ENCODE measurements at regions not wholly inside any gene's neighbourhood (a gene's known extent, or its start where the extent isn't known, plus 50 kb on each side); places are given as distances from the start of the nearest gene placed in this dataset.

DNA sequence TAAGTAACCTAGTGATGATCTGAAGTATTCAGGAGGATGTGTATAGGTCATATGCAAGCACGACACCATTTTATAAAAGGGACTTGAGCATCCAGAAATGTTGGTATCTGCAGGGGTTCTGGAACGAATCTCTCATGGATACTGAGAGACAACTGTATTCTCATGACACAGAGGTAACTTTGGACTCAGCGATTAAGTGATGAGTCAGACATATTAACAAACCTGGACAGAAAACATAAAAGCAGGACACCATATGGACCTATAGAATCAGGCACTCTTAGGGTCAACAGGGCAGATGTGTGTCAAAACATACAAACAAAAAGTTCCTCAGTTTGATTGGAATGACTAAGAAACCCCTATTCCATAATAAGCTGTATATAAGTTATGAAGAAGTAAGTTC lies 248.1 kb downstream of the ANKRD7 start:
- TF ChIP-seq TOX (CRISPR knock-in tag; IDR thresholded peaks at IDR 0.05; ENCODE audit: borderline replicate concordance) (no peak), ISL1 (CRISPR knock-in tag; IDR thresholded peaks at IDR 0.05) (no peak)
- ATAC-seq = no peak

- TF ChIP-seq TCF4 (CRISPR knock-in tag; IDR thresholded peaks at IDR 0.05; ENCODE audit: borderline replicate concordance) = no peak
- TF ChIP-seq ZFP3 (CRISPR knock-in tag; IDR thresholded peaks at IDR 0.05) = no peak
- TF ChIP-seq, protein P1, sequence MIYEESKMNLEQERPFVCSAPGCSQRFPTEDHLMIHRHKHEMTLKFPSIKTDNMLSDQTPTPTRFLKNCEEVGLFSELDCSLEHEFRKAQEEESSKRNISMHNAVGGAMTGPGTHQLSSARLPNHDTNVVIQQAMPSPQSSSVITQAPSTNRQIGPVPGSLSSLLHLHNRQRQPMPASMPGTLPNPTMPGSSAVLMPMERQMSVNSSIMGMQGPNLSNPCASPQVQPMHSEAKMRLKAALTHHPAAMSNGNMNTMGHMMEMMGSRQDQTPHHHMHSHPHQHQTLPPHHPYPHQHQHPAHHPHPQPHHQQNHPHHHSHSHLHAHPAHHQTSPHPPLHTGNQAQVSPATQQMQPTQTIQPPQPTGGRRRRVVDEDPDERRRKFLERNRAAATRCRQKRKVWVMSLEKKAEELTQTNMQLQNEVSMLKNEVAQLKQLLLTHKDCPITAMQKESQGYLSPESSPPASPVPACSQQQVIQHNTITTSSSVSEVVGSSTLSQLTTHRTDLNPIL (CRISPR knock-in tag; IDR thresholded peaks at IDR 0.05; ENCODE audit: low read depth) = no peak
- no peak for TF ChIP-seq TOX (CRISPR knock-in tag; IDR thresholded peaks at IDR 0.05; ENCODE audit: borderline replicate concordance)
- no peak for TF ChIP-seq ZNF70 (CRISPR knock-in tag; IDR thresholded peaks at IDR 0.05)
- no peak for TF ChIP-seq ZFP30 (CRISPR knock-in tag; IDR thresholded peaks at IDR 0.05)
- TF ChIP-seq, protein P2, sequence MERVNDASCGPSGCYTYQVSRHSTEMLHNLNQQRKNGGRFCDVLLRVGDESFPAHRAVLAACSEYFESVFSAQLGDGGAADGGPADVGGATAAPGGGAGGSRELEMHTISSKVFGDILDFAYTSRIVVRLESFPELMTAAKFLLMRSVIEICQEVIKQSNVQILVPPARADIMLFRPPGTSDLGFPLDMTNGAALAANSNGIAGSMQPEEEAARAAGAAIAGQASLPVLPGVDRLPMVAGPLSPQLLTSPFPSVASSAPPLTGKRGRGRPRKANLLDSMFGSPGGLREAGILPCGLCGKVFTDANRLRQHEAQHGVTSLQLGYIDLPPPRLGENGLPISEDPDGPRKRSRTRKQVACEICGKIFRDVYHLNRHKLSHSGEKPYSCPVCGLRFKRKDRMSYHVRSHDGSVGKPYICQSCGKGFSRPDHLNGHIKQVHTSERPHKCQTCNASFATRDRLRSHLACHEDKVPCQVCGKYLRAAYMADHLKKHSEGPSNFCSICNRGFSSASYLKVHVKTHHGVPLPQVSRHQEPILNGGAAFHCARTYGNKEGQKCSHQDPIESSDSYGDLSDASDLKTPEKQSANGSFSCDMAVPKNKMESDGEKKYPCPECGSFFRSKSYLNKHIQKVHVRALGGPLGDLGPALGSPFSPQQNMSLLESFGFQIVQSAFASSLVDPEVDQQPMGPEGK (CRISPR knock-in tag; IDR thresholded peaks at IDR 0.05; ENCODE audit: borderline replicate concordance) = no peak
- no peak for TF ChIP-seq ISL1 (CRISPR knock-in tag; IDR thresholded peaks at IDR 0.05)
- TF ChIP-seq, protein P3, sequence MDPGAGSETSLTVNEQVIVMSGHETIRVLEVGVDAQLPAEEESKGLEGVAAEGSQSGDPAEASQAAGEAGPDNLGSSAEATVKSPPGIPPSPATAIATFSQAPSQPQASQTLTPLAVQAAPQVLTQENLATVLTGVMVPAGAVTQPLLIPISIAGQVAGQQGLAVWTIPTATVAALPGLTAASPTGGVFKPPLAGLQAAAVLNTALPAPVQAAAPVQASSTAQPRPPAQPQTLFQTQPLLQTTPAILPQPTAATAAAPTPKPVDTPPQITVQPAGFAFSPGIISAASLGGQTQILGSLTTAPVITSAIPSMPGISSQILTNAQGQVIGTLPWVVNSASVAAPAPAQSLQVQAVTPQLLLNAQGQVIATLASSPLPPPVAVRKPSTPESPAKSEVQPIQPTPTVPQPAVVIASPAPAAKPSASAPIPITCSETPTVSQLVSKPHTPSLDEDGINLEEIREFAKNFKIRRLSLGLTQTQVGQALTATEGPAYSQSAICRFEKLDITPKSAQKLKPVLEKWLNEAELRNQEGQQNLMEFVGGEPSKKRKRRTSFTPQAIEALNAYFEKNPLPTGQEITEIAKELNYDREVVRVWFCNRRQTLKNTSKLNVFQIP (CRISPR knock-in tag; IDR thresholded peaks at IDR 0.05; ENCODE audit: borderline replicate concordance, low read depth) = no peak
- TF ChIP-seq ZC3H10 (CRISPR knock-in tag; IDR thresholded peaks at IDR 0.05) = no peak
- no peak for TF ChIP-seq CSDC2 (CRISPR knock-in tag; IDR thresholded peaks at IDR 0.05)
- no peak for TF ChIP-seq PPARA (CRISPR knock-in tag; IDR thresholded peaks at IDR 0.05; ENCODE audit: borderline replicate concordance)
- TF ChIP-seq OSR1 (CRISPR knock-in tag; IDR thresholded peaks at IDR 0.05) = no peak
- TF ChIP-seq RARB (CRISPR knock-in tag; IDR thresholded peaks at IDR 0.05) = no peak
- no peak for TF ChIP-seq CSRNP3 (CRISPR knock-in tag; IDR thresholded peaks at IDR 0.05)
- no peak for TF ChIP-seq ESRRG (CRISPR knock-in tag; IDR thresholded peaks at IDR 0.05)
- TF ChIP-seq, protein P4, sequence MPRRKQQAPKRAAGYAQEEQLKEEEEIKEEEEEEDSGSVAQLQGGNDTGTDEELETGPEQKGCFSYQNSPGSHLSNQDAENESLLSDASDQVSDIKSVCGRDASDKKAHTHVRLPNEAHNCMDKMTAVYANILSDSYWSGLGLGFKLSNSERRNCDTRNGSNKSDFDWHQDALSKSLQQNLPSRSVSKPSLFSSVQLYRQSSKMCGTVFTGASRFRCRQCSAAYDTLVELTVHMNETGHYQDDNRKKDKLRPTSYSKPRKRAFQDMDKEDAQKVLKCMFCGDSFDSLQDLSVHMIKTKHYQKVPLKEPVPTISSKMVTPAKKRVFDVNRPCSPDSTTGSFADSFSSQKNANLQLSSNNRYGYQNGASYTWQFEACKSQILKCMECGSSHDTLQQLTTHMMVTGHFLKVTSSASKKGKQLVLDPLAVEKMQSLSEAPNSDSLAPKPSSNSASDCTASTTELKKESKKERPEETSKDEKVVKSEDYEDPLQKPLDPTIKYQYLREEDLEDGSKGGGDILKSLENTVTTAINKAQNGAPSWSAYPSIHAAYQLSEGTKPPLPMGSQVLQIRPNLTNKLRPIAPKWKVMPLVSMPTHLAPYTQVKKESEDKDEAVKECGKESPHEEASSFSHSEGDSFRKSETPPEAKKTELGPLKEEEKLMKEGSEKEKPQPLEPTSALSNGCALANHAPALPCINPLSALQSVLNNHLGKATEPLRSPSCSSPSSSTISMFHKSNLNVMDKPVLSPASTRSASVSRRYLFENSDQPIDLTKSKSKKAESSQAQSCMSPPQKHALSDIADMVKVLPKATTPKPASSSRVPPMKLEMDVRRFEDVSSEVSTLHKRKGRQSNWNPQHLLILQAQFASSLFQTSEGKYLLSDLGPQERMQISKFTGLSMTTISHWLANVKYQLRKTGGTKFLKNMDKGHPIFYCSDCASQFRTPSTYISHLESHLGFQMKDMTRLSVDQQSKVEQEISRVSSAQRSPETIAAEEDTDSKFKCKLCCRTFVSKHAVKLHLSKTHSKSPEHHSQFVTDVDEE (CRISPR knock-in tag; IDR thresholded peaks at IDR 0.05) = no peak
- TF ChIP-seq BACH2 (CRISPR knock-in tag; IDR thresholded peaks at IDR 0.05; ENCODE audit: borderline replicate concordance) = no peak
- no peak for TF ChIP-seq ZNF565 (CRISPR knock-in tag; conservative IDR thresholded peaks at IDR 0.05; ENCODE audit: low read depth)
- TF ChIP-seq GLIS3 (CRISPR knock-in tag; IDR thresholded peaks at IDR 0.05) = no peak
- no peak for ATAC-seq
These were observed 248.8 kb downstream of the ANKRD7 start for GRCh38 chr7:118473271-118473670.

- no peak for ATAC-seq
These were observed 251.5 kb downstream of the ANKRD7 start for GRCh38 chr7:118476036-118476435.

GRCh38 chr7:118477036-118477435 lies 252.5 kb downstream of the ANKRD7 start:
- TF ChIP-seq ZC3H10 (CRISPR knock-in tag; IDR thresholded peaks at IDR 0.05) = no peak
- no peak for TF ChIP-seq ARNTL (CRISPR knock-in tag; IDR thresholded peaks at IDR 0.05; ENCODE audit: borderline replicate concordance, low read depth)
- no peak for TF ChIP-seq GLIS3 (CRISPR knock-in tag; IDR thresholded peaks at IDR 0.05)
- TF ChIP-seq CSRNP3 (CRISPR knock-in tag; IDR thresholded peaks at IDR 0.05) = no peak
- no peak for TF ChIP-seq SNAI2 (CRISPR knock-in tag; IDR thresholded peaks at IDR 0.05)
- no peak for TF ChIP-seq TOX (CRISPR knock-in tag; IDR thresholded peaks at IDR 0.05; ENCODE audit: borderline replicate concordance)
- TF ChIP-seq ZNF70 (CRISPR knock-in tag; IDR thresholded peaks at IDR 0.05) = no peak
- TF ChIP-seq ZFP30 (CRISPR knock-in tag; IDR thresholded peaks at IDR 0.05) = no peak
- TF ChIP-seq CSDC2 (CRISPR knock-in tag; IDR thresholded peaks at IDR 0.05) = no peak
- no peak for TF ChIP-seq BACH2 (CRISPR knock-in tag; IDR thresholded peaks at IDR 0.05; ENCODE audit: borderline replicate concordance)
- TF ChIP-seq, protein P3 (CRISPR knock-in tag; IDR thresholded peaks at IDR 0.05; ENCODE audit: borderline replicate concordance, low read depth) = no peak
- no peak for TF ChIP-seq ZNF565 (CRISPR knock-in tag; conservative IDR thresholded peaks at IDR 0.05; ENCODE audit: low read depth)
- ATAC-seq = no peak

More at GRCh38 chr7:118476036-118476435, 251.5 kb downstream of the ANKRD7 start:
- TF ChIP-seq ZFP3 (CRISPR knock-in tag; IDR thresholded peaks at IDR 0.05) = no peak
- TF ChIP-seq OSR1 (CRISPR knock-in tag; IDR thresholded peaks at IDR 0.05) = no peak

Measured in SK-N-SH treated with all-trans-retinoic acid at 6 μM for 48 hours (cell line).